ENCODE measurements at regions not wholly inside any gene's neighbourhood (a gene's known extent, or its start where the extent isn't known, plus 50 kb on each side); places are given as distances from the start of the nearest gene placed in this dataset.

- TF ChIP-seq EHMT2 (IDR thresholded peaks at IDR 0.05; ENCODE audit: low read depth) (no peak), CTCF (IDR thresholded peaks at IDR 0.05) (no peak), SMC3 (IDR thresholded peaks at IDR 0.05) (no peak)
- TF ChIP-seq, protein P1, sequence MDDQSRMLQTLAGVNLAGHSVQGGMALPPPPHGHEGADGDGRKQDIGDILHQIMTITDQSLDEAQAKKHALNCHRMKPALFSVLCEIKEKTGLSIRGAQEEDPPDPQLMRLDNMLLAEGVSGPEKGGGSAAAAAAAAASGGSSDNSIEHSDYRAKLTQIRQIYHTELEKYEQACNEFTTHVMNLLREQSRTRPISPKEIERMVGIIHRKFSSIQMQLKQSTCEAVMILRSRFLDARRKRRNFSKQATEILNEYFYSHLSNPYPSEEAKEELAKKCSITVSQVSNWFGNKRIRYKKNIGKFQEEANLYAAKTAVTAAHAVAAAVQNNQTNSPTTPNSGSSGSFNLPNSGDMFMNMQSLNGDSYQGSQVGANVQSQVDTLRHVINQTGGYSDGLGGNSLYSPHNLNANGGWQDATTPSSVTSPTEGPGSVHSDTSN (IDR thresholded peaks at IDR 0.05): no peak
Measured at GRCh38 chr6:113351173-113351834, 505.8 kb upstream of the MARCKS start.

Data from A549 (cell line).